ENCODE measurements at regions not wholly inside any gene's neighbourhood (a gene's known extent, or its start where the extent isn't known, plus 50 kb on each side); places are given as distances from the start of the nearest gene placed in this dataset.

- TF ChIP-seq ZNF488 (tag by site-specific recombination; IDR thresholded peaks at IDR 0.05) (no peak), MEIS1 (CRISPR knock-in tag; IDR thresholded peaks at IDR 0.05; ENCODE audit: borderline replicate concordance) (no peak), ZNF830 (tag by site-specific recombination; IDR thresholded peaks at IDR 0.05; ENCODE audit: low read depth) (no peak), ZNF404 (tag by site-specific recombination; IDR thresholded peaks at IDR 0.05) (no peak), ZNF76 (tag by site-specific recombination; IDR thresholded peaks at IDR 0.05; ENCODE audit: borderline replicate concordance, low read depth) (no peak)
Observed at GRCh38 chr2:180559038-180559437, 421.4 kb upstream of the UBE2E3 start (continued).

GRCh38 chr2:180555391-180555965 is 424.9 kb upstream of the UBE2E3 start:
- Histone ChIP-seq H3K27ac (ENCODE audit: extremely low read depth, low read depth, low read length) (no peak overlapping the region), H3K9me3 (ENCODE audit: control insufficient read depth, insufficient read depth, low read depth, low read length) (no peaks in the 10 kb centered on the region), H3K4me1 (ENCODE audit: control insufficient read depth, insufficient read depth, low read length) (no peaks in the 10 kb centered on the region), H3K4me3 (ENCODE audit: low read depth, low read length) (no peak overlapping the region), H3K36me3 (ENCODE audit: control insufficient read depth in 2 of 2, insufficient read depth in 1 of 2, low read length in 2 of 2) (no peaks in the 10 kb centered on the region)
- POLR2A ChIA-PET = no interaction called here
- no peak for TF ChIP-seq ZNF501 (tag by site-specific recombination; IDR thresholded peaks at IDR 0.05)
- TF ChIP-seq ZNF354C (tag by site-specific recombination; IDR thresholded peaks at IDR 0.05; ENCODE audit: borderline replicate concordance, low read depth) = no peak
- no peak for TF ChIP-seq ZNF521 (tag by site-specific recombination; IDR thresholded peaks at IDR 0.05)
- TF ChIP-seq ZNF335 (tag by site-specific recombination; conservative IDR thresholded peaks at IDR 0.05) = no peak
- TF ChIP-seq ZNF24 (tag by site-specific recombination; IDR thresholded peaks at IDR 0.05) = no peak
- no peak for TF ChIP-seq ZNF580 (tag by site-specific recombination; IDR thresholded peaks at IDR 0.05)
- no peak for TF ChIP-seq ZBTB17 (tag by site-specific recombination; IDR thresholded peaks at IDR 0.05)
- no peak for TF ChIP-seq ZNF121 (tag by site-specific recombination; IDR thresholded peaks at IDR 0.05)
- TF ChIP-seq ZNF416 (tag by site-specific recombination; IDR thresholded peaks at IDR 0.05) = no peak
- CTCF ChIA-PET = no interaction called here

GRCh38 chr2:180554330-180554729 is 426.1 kb upstream of the UBE2E3 start:
- POLR2A ChIA-PET = no interaction called here
- H3K4me3 ChIP-seq (ENCODE audit: low read depth, low read length) = no peak overlapping the region
- H3K9me3 ChIP-seq (ENCODE audit: control insufficient read depth, insufficient read depth, low read depth, low read length) = no peaks in the 10 kb centered on the region
- CTCF ChIA-PET = interaction anchor here (0.6 kb wide), 1 partner anchor 1572 kb away, joined by 3 read pairs; no protein-coding TSS in a partner anchor
- H3K36me3 ChIP-seq (ENCODE audit: control insufficient read depth in 2 of 2, insufficient read depth in 1 of 2, low read length in 2 of 2) = no peaks in the 10 kb centered on the region
- no peaks in the 10 kb centered on the region for H3K4me1 ChIP-seq (ENCODE audit: control insufficient read depth, insufficient read depth, low read length)
- H3K27ac ChIP-seq (ENCODE audit: extremely low read depth, low read depth, low read length) = no peak overlapping the region
- TF ChIP-seq PRDM6 (tag by site-specific recombination; IDR thresholded peaks at IDR 0.05) (no peak), KLF8 (tag by site-specific recombination; IDR thresholded peaks at IDR 0.05) (no peak), ZNF274 (IDR thresholded peaks at IDR 0.05; ENCODE audit: low read length) (no peak), ZNF274 (tag by site-specific recombination; IDR thresholded peaks at IDR 0.05; ENCODE audit: borderline replicate concordance) (no peak), ZNF791 (tag by site-specific recombination; IDR thresholded peaks at IDR 0.05) (no peak), ZNF629 (tag by site-specific recombination; IDR thresholded peaks at IDR 0.05) (no peak), ZNF473 (tag by site-specific recombination; IDR thresholded peaks at IDR 0.05) (no peak), PBX3 (CRISPR knock-in tag; IDR thresholded peaks at IDR 0.05) (no peak), ZBTB17 (tag by site-specific recombination; IDR thresholded peaks at IDR 0.05) (no peak), ZNF426 (tag by site-specific recombination; IDR thresholded peaks at IDR 0.05) (no peak), ZNF148 (tag by site-specific recombination; IDR thresholded peaks at IDR 0.05; ENCODE audit: borderline replicate concordance) (no peak), ZNF600 (tag by site-specific recombination; IDR thresholded peaks at IDR 0.05) (no peak), ZNF24 (tag by site-specific recombination; IDR thresholded peaks at IDR 0.05) (no peak), YY2 (tag by site-specific recombination; IDR thresholded peaks at IDR 0.05) (no peak), ZNF660 (tag by site-specific recombination; IDR thresholded peaks at IDR 0.05) (no peak), ZNF76 (tag by site-specific recombination; IDR thresholded peaks at IDR 0.05; ENCODE audit: borderline replicate concordance, low read depth) (no peak), ZNF311 (tag by site-specific recombination; IDR thresholded peaks at IDR 0.05; ENCODE audit: borderline replicate concordance) (no peak), ZNF138 (tag by site-specific recombination; IDR thresholded peaks at IDR 0.05; ENCODE audit: borderline replicate concordance) (no peak)
